Upper lobe of right lung (tissue), 1 donor: ENCODE measurements at regions not wholly inside any gene's neighbourhood (a gene's known extent, or its start where the extent isn't known, plus 50 kb on each side); places are given as distances from the start of the nearest gene placed in this dataset.

Experiments
- ATAC-seq: fragments of 200-7000 bp; cut with Tn5 transposase; one replicate; pipeline ENCODE4 v1.9.1; 2020; ENCODE audit warnings: mild to moderate bottlenecking, moderate library complexity
- DNase-seq: peaks from one replicate; pipeline ENCODE4 v3.0.0-alpha.2; 2020
- H3K27ac ChIP-seq: fragments of 200-600 bp; one replicate; pipeline ENCODE4 v1.8.0; 2022
- H3K27me3 ChIP-seq: fragments of 200-600 bp; one replicate; pipeline ENCODE4 v1.8.0; 2022; ENCODE audit warnings: mild to moderate bottlenecking
- H3K36me3 ChIP-seq: fragments of 200-600 bp; one replicate; pipeline ENCODE4 v1.8.0; 2022
- H3K4me1 ChIP-seq: fragments of 200-600 bp; one replicate; pipeline ENCODE4 v1.8.0; 2022
- H3K4me3 ChIP-seq: fragments of 200-600 bp; one replicate; pipeline ENCODE4 v1.8.0; 2022; ENCODE audit warnings: mild to moderate bottlenecking
- H3K9me3 ChIP-seq: fragments of 200-600 bp; one replicate; pipeline ENCODE4 v1.8.0; 2022
- CTCF ChIP-seq: fragments of 200-600 bp; IDR thresholded peaks from one replicate; pipeline ENCODE4 v1.8.0; 2022; ENCODE audit warnings: antibody characterized with exemption
- intact Hi-C: fragments of 100-400 bp; cut with DNase I; formaldehyde crosslinking; loops from one replicate; pipeline ENCODE4 v1.11.0; 2022
- donor health status: DM: no; HTN: yes; CAD: no; lungs with severe emphysema.

- no peaks in the 10 kb centered on the region for H3K9me3 ChIP-seq
- no peaks in the 10 kb centered on the region for H3K4me1 ChIP-seq
- DNase-seq (no peak), ATAC-seq (no peak)
- H3K4me3 ChIP-seq = no peak overlapping the region
- TF ChIP-seq CTCF = no peak
- no peak overlapping the region for H3K27ac ChIP-seq
- intact Hi-C loops = no loop called here
- H3K27me3 ChIP-seq = no peaks in the 10 kb centered on the region
- H3K36me3 ChIP-seq = no peaks in the 10 kb centered on the region
Observed at GRCh38 chr3:1469687-1470086, 376.9 kb downstream of the CNTN6 start.

GRCh38 chr3:1477669-1478068 lies 384.8 kb downstream of the CNTN6 start:
- DNase-seq (no peak), ATAC-seq (no peak)
- no peaks in the 10 kb centered on the region for H3K4me1 ChIP-seq
- TF ChIP-seq CTCF = no peak
- no peaks in the 10 kb centered on the region for H3K27me3 ChIP-seq
- no peaks in the 10 kb centered on the region for H3K36me3 ChIP-seq
- H3K27ac ChIP-seq = no peak overlapping the region
- no peaks in the 10 kb centered on the region for H3K9me3 ChIP-seq
- no peak overlapping the region for H3K4me3 ChIP-seq
- intact Hi-C loops = no loop called here

- no peak for ATAC-seq
- H3K27me3 ChIP-seq = no peaks in the 10 kb centered on the region
Observed at GRCh38 chr3:1495466-1495865, 402.6 kb downstream of the CNTN6 start.

GRCh38 chr3:1499694-1500093 lies 406.9 kb downstream of the CNTN6 start:
- Histone ChIP-seq H3K36me3 (no peaks in the 10 kb centered on the region), H3K4me1 (no peaks in the 10 kb centered on the region), H3K9me3 (no peaks in the 10 kb centered on the region), H3K4me3 (no peak overlapping the region), H3K27ac (no peak overlapping the region), H3K27me3 (no peaks in the 10 kb centered on the region)
- intact Hi-C loops = no loop called here
- no peak for TF ChIP-seq CTCF
- DNase-seq (no peak), ATAC-seq (no peak)

More at GRCh38 chr3:1495466-1495865, 402.6 kb downstream of the CNTN6 start:
- TF ChIP-seq CTCF = no peak
- Histone ChIP-seq H3K4me3 (no peak overlapping the region), H3K27ac (no peak overlapping the region), H3K9me3 (no peaks in the 10 kb centered on the region), H3K36me3 (no peaks in the 10 kb centered on the region), H3K4me1 (no peaks in the 10 kb centered on the region)
- intact Hi-C loops = no loop called here
- DNase-seq = no peak

GRCh38 chr3:1501406-1502115 lies 408.7 kb downstream of the CNTN6 start:
- DNase-seq (no peak), ATAC-seq (no peak)
- Histone ChIP-seq H3K27ac (no peak overlapping the region), H3K4me1 (no peaks in the 10 kb centered on the region), H3K27me3 (no peaks in the 10 kb centered on the region), H3K4me3 (no peak overlapping the region), H3K36me3 (no peaks in the 10 kb centered on the region), H3K9me3 (no peaks in the 10 kb centered on the region)
- TF ChIP-seq CTCF = no peak
- intact Hi-C loops = no loop called here

GRCh38 chr3:1506090-1506489 lies 413.3 kb downstream of the CNTN6 start:
- Histone ChIP-seq H3K36me3 (no peaks in the 10 kb centered on the region), H3K27ac (no peak overlapping the region), H3K9me3 (no peaks in the 10 kb centered on the region), H3K4me1 (no peaks in the 10 kb centered on the region), H3K4me3 (no peak overlapping the region), H3K27me3 (no peaks in the 10 kb centered on the region)
- ATAC-seq (no peak), DNase-seq (no peak)
- no peak for TF ChIP-seq CTCF
- intact Hi-C loops = no loop called here
